ENCODE measurements at regions not wholly inside any gene's neighbourhood (a gene's known extent, or its start where the extent isn't known, plus 50 kb on each side); places are given as distances from the start of the nearest gene placed in this dataset.

DNA sequence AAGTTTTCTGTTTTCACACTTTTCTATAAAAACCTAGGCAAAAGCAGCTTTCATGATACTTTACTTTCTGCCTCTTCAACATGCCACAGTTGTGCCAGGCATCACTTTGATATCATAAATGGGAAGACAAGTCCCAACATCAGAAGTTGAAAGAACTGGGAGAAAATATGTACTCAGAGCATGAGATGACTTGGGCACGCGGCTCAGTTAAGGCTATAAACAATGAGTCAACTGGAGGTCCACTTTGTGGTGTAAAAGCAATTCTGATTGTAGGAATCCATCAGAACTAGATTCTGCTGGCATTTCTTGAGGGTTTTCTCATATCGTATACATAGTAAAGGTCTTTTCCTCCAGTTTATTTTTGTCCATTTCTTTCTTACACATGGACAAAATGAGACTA is 109.7 kb upstream of the USP47 start:
- TF ChIP-seq ZNF709 (CRISPR knock-in tag; IDR thresholded peaks at IDR 0.05) (no peak), MIXL1 (CRISPR knock-in tag; IDR thresholded peaks at IDR 0.05) (no peak), RELA (CRISPR knock-in tag; IDR thresholded peaks at IDR 0.05) (no peak), EZH2 (conservative IDR thresholded peaks at IDR 0.05; ENCODE audit: low read depth, low read length) (no peak), TEAD3 (CRISPR knock-in tag; optimal IDR thresholded peaks at IDR 0.05; ENCODE audit: borderline replicate concordance) (no peak), RNF2 (conservative IDR thresholded peaks at IDR 0.05; ENCODE audit: low read depth) (no peak)
- TF ChIP-seq, protein P1, sequence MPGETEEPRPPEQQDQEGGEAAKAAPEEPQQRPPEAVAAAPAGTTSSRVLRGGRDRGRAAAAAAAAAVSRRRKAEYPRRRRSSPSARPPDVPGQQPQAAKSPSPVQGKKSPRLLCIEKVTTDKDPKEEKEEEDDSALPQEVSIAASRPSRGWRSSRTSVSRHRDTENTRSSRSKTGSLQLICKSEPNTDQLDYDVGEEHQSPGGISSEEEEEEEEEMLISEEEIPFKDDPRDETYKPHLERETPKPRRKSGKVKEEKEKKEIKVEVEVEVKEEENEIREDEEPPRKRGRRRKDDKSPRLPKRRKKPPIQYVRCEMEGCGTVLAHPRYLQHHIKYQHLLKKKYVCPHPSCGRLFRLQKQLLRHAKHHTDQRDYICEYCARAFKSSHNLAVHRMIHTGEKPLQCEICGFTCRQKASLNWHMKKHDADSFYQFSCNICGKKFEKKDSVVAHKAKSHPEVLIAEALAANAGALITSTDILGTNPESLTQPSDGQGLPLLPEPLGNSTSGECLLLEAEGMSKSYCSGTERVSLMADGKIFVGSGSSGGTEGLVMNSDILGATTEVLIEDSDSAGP (CRISPR knock-in tag; IDR thresholded peaks at IDR 0.05; ENCODE audit: borderline replicate concordance): no peak
- TF ChIP-seq, protein P2, sequence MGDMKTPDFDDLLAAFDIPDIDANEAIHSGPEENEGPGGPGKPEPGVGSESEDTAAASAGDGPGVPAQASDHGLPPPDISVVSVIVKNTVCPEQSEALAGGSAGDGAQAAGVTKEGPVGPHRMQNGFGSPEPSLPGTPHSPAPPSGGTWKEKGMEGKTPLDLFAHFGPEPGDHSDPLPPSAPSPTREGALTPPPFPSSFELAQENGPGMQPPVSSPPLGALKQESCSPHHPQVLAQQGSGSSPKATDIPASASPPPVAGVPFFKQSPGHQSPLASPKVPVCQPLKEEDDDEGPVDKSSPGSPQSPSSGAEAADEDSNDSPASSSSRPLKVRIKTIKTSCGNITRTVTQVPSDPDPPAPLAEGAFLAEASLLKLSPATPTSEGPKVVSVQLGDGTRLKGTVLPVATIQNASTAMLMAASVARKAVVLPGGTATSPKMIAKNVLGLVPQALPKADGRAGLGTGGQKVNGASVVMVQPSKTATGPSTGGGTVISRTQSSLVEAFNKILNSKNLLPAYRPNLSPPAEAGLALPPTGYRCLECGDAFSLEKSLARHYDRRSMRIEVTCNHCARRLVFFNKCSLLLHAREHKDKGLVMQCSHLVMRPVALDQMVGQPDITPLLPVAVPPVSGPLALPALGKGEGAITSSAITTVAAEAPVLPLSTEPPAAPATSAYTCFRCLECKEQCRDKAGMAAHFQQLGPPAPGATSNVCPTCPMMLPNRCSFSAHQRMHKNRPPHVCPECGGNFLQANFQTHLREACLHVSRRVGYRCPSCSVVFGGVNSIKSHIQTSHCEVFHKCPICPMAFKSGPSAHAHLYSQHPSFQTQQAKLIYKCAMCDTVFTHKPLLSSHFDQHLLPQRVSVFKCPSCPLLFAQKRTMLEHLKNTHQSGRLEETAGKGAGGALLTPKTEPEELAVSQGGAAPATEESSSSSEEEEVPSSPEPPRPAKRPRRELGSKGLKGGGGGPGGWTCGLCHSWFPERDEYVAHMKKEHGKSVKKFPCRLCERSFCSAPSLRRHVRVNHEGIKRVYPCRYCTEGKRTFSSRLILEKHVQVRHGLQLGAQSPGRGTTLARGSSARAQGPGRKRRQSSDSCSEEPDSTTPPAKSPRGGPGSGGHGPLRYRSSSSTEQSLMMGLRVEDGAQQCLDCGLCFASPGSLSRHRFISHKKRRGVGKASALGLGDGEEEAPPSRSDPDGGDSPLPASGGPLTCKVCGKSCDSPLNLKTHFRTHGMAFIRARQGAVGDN (CRISPR knock-in tag; IDR thresholded peaks at IDR 0.05): no peak
- TF ChIP-seq, protein P3, sequence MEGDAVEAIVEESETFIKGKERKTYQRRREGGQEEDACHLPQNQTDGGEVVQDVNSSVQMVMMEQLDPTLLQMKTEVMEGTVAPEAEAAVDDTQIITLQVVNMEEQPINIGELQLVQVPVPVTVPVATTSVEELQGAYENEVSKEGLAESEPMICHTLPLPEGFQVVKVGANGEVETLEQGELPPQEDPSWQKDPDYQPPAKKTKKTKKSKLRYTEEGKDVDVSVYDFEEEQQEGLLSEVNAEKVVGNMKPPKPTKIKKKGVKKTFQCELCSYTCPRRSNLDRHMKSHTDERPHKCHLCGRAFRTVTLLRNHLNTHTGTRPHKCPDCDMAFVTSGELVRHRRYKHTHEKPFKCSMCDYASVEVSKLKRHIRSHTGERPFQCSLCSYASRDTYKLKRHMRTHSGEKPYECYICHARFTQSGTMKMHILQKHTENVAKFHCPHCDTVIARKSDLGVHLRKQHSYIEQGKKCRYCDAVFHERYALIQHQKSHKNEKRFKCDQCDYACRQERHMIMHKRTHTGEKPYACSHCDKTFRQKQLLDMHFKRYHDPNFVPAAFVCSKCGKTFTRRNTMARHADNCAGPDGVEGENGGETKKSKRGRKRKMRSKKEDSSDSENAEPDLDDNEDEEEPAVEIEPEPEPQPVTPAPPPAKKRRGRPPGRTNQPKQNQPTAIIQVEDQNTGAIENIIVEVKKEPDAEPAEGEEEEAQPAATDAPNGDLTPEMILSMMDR (CRISPR knock-in tag; IDR thresholded peaks at IDR 0.05): no peak
- TF ChIP-seq, protein P4, sequence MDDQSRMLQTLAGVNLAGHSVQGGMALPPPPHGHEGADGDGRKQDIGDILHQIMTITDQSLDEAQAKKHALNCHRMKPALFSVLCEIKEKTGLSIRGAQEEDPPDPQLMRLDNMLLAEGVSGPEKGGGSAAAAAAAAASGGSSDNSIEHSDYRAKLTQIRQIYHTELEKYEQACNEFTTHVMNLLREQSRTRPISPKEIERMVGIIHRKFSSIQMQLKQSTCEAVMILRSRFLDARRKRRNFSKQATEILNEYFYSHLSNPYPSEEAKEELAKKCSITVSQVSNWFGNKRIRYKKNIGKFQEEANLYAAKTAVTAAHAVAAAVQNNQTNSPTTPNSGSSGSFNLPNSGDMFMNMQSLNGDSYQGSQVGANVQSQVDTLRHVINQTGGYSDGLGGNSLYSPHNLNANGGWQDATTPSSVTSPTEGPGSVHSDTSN (CRISPR knock-in tag; IDR thresholded peaks at IDR 0.05; ENCODE audit: borderline replicate concordance): no peak
- TF ChIP-seq, protein P5, sequence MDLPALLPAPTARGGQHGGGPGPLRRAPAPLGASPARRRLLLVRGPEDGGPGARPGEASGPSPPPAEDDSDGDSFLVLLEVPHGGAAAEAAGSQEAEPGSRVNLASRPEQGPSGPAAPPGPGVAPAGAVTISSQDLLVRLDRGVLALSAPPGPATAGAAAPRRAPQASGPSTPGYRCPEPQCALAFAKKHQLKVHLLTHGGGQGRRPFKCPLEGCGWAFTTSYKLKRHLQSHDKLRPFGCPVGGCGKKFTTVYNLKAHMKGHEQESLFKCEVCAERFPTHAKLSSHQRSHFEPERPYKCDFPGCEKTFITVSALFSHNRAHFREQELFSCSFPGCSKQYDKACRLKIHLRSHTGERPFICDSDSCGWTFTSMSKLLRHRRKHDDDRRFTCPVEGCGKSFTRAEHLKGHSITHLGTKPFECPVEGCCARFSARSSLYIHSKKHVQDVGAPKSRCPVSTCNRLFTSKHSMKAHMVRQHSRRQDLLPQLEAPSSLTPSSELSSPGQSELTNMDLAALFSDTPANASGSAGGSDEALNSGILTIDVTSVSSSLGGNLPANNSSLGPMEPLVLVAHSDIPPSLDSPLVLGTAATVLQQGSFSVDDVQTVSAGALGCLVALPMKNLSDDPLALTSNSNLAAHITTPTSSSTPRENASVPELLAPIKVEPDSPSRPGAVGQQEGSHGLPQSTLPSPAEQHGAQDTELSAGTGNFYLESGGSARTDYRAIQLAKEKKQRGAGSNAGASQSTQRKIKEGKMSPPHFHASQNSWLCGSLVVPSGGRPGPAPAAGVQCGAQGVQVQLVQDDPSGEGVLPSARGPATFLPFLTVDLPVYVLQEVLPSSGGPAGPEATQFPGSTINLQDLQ (CRISPR knock-in tag; IDR thresholded peaks at IDR 0.05): no peak
